Lower leg skin (tissue), 3 donors: ENCODE measurements at regions not wholly inside any gene's neighbourhood (a gene's known extent, or its start where the extent isn't known, plus 50 kb on each side); places are given as distances from the start of the nearest gene placed in this dataset.

Experiments used
- POLR2A ChIP-seq, 2 donors: fragments of 450-650 bp; IDR thresholded peaks; one replicate each; pipeline ENCODE4 v1.6.1; 2016 to 2017; ENCODE audit warnings: antibody characterized with exemption in 2 of 2, mild to moderate bottlenecking in 1 of 2, moderate library complexity in 1 of 2
- TF ChIP-seq, protein P1 (sequence below), 3 donors: fragments of 450-650 bp; IDR thresholded peaks; one replicate each; pipeline ENCODE4 v1.5.1; 2016; ENCODE audit warnings: antibody characterized with exemption in 3 of 3, mild to moderate bottlenecking in 3 of 3, moderate library complexity in 2 of 3

DNA sequence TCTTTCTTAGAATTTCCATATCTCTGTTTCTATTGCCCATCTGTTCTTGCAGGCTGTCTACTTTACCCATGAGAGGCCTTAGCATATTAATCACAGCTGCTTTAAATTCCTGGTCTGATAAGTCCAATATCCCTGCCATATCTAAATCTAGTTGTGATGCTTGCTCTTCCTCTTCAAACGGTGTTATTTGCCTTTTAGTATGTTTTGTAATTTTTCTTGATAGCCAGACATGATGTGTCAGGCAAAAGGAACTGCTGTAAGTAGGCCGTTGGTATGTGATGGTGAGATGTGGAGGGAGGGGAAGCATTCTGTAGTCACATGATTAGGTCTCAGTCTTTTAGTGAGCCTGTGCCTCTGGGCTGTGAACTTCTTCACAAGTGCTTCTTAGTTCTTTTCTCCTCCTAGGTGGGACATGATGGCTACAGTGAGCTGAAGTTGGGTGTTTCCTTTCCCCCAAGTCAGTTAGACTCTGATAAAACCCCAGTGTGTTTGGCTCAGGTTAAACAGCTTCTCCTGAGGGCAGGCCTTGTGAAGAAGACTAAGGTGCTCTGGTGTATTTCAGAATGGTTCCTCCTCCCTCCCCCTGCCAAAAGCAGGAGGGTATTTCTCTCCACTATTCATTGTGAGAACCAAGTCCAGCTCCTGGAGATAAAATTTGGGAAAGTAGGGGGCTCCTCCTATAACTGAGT, 195.9 kb upstream of the PARP11 start:
- no peak for TF ChIP-seq POLR2A (IDR thresholded peaks at IDR 0.05)
- TF ChIP-seq, protein P1, sequence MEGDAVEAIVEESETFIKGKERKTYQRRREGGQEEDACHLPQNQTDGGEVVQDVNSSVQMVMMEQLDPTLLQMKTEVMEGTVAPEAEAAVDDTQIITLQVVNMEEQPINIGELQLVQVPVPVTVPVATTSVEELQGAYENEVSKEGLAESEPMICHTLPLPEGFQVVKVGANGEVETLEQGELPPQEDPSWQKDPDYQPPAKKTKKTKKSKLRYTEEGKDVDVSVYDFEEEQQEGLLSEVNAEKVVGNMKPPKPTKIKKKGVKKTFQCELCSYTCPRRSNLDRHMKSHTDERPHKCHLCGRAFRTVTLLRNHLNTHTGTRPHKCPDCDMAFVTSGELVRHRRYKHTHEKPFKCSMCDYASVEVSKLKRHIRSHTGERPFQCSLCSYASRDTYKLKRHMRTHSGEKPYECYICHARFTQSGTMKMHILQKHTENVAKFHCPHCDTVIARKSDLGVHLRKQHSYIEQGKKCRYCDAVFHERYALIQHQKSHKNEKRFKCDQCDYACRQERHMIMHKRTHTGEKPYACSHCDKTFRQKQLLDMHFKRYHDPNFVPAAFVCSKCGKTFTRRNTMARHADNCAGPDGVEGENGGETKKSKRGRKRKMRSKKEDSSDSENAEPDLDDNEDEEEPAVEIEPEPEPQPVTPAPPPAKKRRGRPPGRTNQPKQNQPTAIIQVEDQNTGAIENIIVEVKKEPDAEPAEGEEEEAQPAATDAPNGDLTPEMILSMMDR (IDR thresholded peaks at IDR 0.05), result no peak
